Neural cell (in vitro differentiated cells): ENCODE measurements at regions not wholly inside any gene's neighbourhood (a gene's known extent, or its start where the extent isn't known, plus 50 kb on each side); places are given as distances from the start of the nearest gene placed in this dataset.

Experiments used
- H2AFZ ChIP-seq: fragments of 200-600, 300-800 bp; sonication (generic), shearing (Covaris generic); 2 replicates; pipeline ENCODE4 v1.6.0; 2014; ENCODE audit warnings: low read depth, mild to moderate bottlenecking, antibody characterized with exemption, low read length, moderate library complexity
- H3F3A ChIP-seq: fragments of 200-600 bp; shearing (Covaris generic); 2 replicates; pipeline ENCODE4 v1.6.1; 2016; ENCODE audit warnings: mild to moderate bottlenecking, moderate library complexity, mixed read lengths, antibody characterized with exemption, low read length; ENCODE audit not compliant: insufficient read depth, poor library complexity, severe bottlenecking
- H3K27ac ChIP-seq: fragments of 200-600, 300-800 bp; sonication (generic), shearing (Covaris generic); 2 replicates; pipeline ENCODE4 v1.5.1; 2014; ENCODE audit warnings: mild to moderate bottlenecking, low read length, moderate library complexity
- H3K27me3 ChIP-seq: fragments of 300-800, 200-600 bp; sonication (generic), shearing (Covaris generic); 2 replicates; pipeline ENCODE4 v1.6.0; 2014; ENCODE audit warnings: mild to moderate bottlenecking, low read depth, low read length, moderate library complexity; ENCODE audit not compliant: insufficient read depth
- H3K36me3 ChIP-seq: fragments of 300-800, 200-600 bp; sonication (generic), shearing (Covaris generic); 2 replicates; pipeline ENCODE4 v1.5.1; 2014; ENCODE audit warnings: mild to moderate bottlenecking, antibody characterized with exemption, low read length, moderate library complexity; ENCODE audit not compliant: insufficient read depth
- H3K4me2 ChIP-seq: fragments of 300-800, 200-600 bp; sonication (generic), shearing (Covaris generic); 2 replicates; pipeline ENCODE4 v1.6.0; 2014; ENCODE audit warnings: mild to moderate bottlenecking, low read length
- H3K4me3 ChIP-seq: fragments of 300-800, 200-600 bp; sonication (generic), shearing (Covaris generic); 2 replicates; pipeline ENCODE4 v1.5.1; 2014; ENCODE audit warnings: mild to moderate bottlenecking, low read length, moderate library complexity
- H3K79me2 ChIP-seq: fragments of 200-600 bp; shearing (Covaris generic); replicated peaks from 2 replicates; pipeline ENCODE4 v1.6.0; 2014; ENCODE audit warnings: mild to moderate bottlenecking, low read length, moderate library complexity; ENCODE audit not compliant: insufficient read depth
- H3K9ac ChIP-seq: fragments of 300-800, 200-600 bp; sonication (generic), shearing (Covaris generic); 2 replicates; pipeline ENCODE4 v1.6.1; 2016; ENCODE audit warnings: mild to moderate bottlenecking, low read length, mixed read lengths
- H3K9me2 ChIP-seq: fragments of 200-600 bp; shearing (Covaris generic); 2 replicates; pipeline ENCODE4 v1.6.1; 2016; ENCODE audit warnings: mild to moderate bottlenecking, low read length, mixed read lengths; ENCODE audit not compliant: insufficient read depth
- H3K9me3 ChIP-seq: fragments of 200-600, 300-800 bp; sonication (generic), shearing (Covaris generic); 2 replicates; pipeline ENCODE4 v1.6.1; 2016; ENCODE audit warnings: mild to moderate bottlenecking, mixed run types, low read length, moderate library complexity, mixed read lengths
- H4K20me1 ChIP-seq: fragments of 200-600 bp; shearing (Covaris generic); 2 replicates; pipeline ENCODE4 v1.6.1; 2016; ENCODE audit warnings: mild to moderate bottlenecking, mixed run types; ENCODE audit not compliant: insufficient read depth
- EP300 ChIP-seq: fragments of 450-650 bp; conservative IDR thresholded peaks from 2 replicates; pipeline ENCODE4 v1.6.1; 2014; ENCODE audit warnings: antibody characterized with exemption, mild to moderate bottlenecking, moderate library complexity; ENCODE audit not compliant: poor library complexity, severe bottlenecking
- EZH2 ChIP-seq: fragments of 200-600, 300-800 bp; shearing (Covaris generic), sonication (generic); IDR thresholded peaks from 2 replicates; pipeline ENCODE4 v1.6.1; 2014; ENCODE audit warnings: antibody characterized with exemption, low read length, borderline replicate concordance, mild to moderate bottlenecking; ENCODE audit not compliant: insufficient read depth, poor library complexity, severe bottlenecking
- MXI1 ChIP-seq: fragments of 450-650 bp; conservative IDR thresholded peaks from 2 replicates; pipeline ENCODE4 v1.6.1; 2014; ENCODE audit warnings: antibody characterized with exemption, mild to moderate bottlenecking; ENCODE audit not compliant: poor library complexity, severe bottlenecking
- POLR2AphosphoS5 ChIP-seq: IDR thresholded peaks from 2 replicates; pipeline ENCODE4 v1.6.1; 2012
- RAD21 ChIP-seq: fragments of 450-650 bp; conservative IDR thresholded peaks from 2 replicates; pipeline ENCODE4 v1.6.1; 2014; ENCODE audit warnings: antibody characterized with exemption, mild to moderate bottlenecking, moderate library complexity
- SMC3 ChIP-seq: fragments of 450-650 bp; conservative IDR thresholded peaks from 2 replicates; pipeline ENCODE4 v1.6.1; 2014; ENCODE audit warnings: antibody characterized with exemption, mild to moderate bottlenecking, moderate library complexity; ENCODE audit not compliant: poor library complexity
- TAF1 ChIP-seq: IDR thresholded peaks from 2 replicates; pipeline ENCODE4 v1.6.1; 2012; ENCODE audit warnings: low read depth
- TF ChIP-seq, protein P1 (sequence below): fragments of 450-650 bp; IDR thresholded peaks from 2 replicates; pipeline ENCODE4 v1.5.1; 2014; ENCODE audit warnings: antibody characterized with exemption, mild to moderate bottlenecking, moderate library complexity; ENCODE audit not compliant: poor library complexity, severe bottlenecking
- TF ChIP-seq, protein P2 (sequence below): IDR thresholded peaks from 2 replicates; pipeline ENCODE4 v1.6.1; 2012; ENCODE audit warnings: borderline replicate concordance

DNA sequence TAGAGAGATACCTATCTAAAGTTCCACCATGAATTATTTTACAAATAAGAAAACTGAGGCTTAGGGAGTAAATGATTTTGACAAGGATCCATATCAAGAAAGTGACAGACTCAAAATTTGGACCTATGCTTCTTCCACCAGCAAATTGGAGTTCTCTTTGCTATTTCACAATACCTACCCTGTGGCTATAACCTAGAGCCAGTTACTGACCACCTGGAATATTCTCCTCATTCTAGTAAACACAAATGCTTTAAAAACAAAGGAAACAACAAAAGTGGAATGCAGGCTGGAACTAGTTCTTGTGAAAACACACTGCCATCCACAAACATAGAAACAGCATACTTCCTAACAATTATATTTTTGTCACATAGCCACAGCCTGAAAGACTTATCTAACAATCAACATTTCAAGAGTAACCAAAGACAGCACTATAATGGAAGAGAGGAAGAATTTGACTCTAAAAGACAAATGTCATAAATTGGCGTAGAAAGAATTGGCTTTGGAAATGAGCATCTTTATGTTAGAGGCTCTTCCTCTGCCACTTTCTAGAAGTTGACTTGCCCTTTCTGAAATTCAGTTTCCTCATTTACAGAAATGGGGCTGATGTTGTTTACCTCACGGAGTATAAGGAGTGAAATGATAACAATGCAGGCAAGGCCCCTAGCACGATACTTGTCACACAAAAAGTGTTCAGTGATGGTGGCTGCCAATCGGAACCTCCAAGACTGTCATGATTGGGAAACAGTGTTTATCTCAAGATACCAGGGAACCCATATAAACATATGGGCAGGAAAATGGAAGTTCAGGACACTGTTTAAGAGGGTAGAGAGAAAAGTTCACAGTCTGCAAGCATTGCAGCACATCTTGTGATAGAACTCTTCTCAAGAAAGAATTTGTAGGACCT, 138.6 kb upstream of the LGR5 start:
- Histone ChIP-seq H3K4me2 (no peak overlapping the region), H3K9me2 (no peaks in the 10 kb centered on the region), H3K27me3 (no peaks in the 10 kb centered on the region), H3K27ac (no peak overlapping the region), H3F3A (no peaks in the 10 kb centered on the region), H3K4me3 (no peak overlapping the region), H3K36me3 (no peaks in the 10 kb centered on the region), H3K79me2 (no peaks in the 10 kb centered on the region), H4K20me1 (no peaks in the 10 kb centered on the region), H3K9ac (no peak overlapping the region), H3K9me3 (no peaks in the 10 kb centered on the region), H2AFZ (no peak overlapping the region)
- TF ChIP-seq, protein P1, sequence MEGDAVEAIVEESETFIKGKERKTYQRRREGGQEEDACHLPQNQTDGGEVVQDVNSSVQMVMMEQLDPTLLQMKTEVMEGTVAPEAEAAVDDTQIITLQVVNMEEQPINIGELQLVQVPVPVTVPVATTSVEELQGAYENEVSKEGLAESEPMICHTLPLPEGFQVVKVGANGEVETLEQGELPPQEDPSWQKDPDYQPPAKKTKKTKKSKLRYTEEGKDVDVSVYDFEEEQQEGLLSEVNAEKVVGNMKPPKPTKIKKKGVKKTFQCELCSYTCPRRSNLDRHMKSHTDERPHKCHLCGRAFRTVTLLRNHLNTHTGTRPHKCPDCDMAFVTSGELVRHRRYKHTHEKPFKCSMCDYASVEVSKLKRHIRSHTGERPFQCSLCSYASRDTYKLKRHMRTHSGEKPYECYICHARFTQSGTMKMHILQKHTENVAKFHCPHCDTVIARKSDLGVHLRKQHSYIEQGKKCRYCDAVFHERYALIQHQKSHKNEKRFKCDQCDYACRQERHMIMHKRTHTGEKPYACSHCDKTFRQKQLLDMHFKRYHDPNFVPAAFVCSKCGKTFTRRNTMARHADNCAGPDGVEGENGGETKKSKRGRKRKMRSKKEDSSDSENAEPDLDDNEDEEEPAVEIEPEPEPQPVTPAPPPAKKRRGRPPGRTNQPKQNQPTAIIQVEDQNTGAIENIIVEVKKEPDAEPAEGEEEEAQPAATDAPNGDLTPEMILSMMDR: no peak
- TF ChIP-seq, protein P2, sequence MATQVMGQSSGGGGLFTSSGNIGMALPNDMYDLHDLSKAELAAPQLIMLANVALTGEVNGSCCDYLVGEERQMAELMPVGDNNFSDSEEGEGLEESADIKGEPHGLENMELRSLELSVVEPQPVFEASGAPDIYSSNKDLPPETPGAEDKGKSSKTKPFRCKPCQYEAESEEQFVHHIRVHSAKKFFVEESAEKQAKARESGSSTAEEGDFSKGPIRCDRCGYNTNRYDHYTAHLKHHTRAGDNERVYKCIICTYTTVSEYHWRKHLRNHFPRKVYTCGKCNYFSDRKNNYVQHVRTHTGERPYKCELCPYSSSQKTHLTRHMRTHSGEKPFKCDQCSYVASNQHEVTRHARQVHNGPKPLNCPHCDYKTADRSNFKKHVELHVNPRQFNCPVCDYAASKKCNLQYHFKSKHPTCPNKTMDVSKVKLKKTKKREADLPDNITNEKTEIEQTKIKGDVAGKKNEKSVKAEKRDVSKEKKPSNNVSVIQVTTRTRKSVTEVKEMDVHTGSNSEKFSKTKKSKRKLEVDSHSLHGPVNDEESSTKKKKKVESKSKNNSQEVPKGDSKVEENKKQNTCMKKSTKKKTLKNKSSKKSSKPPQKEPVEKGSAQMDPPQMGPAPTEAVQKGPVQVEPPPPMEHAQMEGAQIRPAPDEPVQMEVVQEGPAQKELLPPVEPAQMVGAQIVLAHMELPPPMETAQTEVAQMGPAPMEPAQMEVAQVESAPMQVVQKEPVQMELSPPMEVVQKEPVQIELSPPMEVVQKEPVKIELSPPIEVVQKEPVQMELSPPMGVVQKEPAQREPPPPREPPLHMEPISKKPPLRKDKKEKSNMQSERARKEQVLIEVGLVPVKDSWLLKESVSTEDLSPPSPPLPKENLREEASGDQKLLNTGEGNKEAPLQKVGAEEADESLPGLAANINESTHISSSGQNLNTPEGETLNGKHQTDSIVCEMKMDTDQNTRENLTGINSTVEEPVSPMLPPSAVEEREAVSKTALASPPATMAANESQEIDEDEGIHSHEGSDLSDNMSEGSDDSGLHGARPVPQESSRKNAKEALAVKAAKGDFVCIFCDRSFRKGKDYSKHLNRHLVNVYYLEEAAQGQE: no peak
- TF ChIP-seq RAD21 (no peak), TAF1 (no peak), EZH2 (no peak), MXI1 (no peak), SMC3 (no peak), EP300 (no peak), POLR2AphosphoS5 (no peak)

DNA sequence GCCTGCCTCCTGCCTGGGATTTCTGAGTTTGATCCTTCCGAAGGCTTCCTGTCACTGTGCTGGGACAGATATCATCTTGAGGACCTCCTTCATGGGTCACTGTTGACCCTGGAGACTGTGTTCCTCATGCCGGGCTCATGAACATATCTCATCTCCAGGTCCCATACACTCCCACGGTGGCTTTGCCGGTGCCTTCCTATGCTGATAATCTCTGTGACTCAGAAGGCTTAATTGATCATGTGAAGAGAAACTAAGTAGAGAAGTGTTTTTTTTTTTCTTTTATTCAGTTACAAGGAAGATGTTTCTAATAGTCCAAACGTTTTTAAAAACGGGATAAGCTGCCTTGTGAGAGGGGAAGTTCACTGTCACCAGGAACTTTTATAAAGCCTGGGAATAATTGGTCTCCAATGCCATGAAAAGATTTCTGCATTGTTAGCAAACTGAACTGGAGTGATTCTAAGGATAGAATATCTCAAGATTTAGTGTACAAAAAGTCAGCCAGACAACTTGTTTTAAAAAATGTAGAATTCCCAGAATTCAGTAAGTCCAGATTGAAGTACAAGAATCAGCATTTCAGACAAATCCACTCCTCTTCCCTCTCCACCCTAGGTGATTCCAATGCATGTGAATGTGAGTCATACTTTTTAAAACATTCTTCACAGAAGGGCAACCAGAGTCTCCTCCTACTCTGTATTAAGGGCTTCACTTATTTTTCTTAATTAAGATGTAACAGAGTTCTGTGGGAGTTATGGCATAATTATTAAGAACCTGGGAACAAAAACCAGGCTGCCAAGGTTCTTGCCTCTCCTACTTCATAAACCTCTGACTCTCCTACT, 139.8 kb upstream of the LGR5 start:
- H3K27ac ChIP-seq: no peak overlapping the region
- H3K4me2 ChIP-seq: no peak overlapping the region
- no peaks in the 10 kb centered on the region for H3K27me3 ChIP-seq
- no peaks in the 10 kb centered on the region for H3K9me2 ChIP-seq
- H3K9me3 ChIP-seq: no peaks in the 10 kb centered on the region
- no peaks in the 10 kb centered on the region for H4K20me1 ChIP-seq
- H3K4me3 ChIP-seq: no peak overlapping the region
- H3K36me3 ChIP-seq: no peaks in the 10 kb centered on the region
- no peaks in the 10 kb centered on the region for H3K79me2 ChIP-seq
- no peak overlapping the region for H2AFZ ChIP-seq
- TF ChIP-seq EP300 (no peak), MXI1 (no peak), TAF1 (no peak), RAD21 (no peak), POLR2AphosphoS5 (no peak), SMC3 (no peak), EZH2 (no peak)
- TF ChIP-seq, protein P2: no peak
- TF ChIP-seq, protein P1: no peak
- no peak overlapping the region for H3K9ac ChIP-seq
- no peaks in the 10 kb centered on the region for H3F3A ChIP-seq
